ENCODE measurements at regions not wholly inside any gene's neighbourhood (a gene's known extent, or its start where the extent isn't known, plus 50 kb on each side); places are given as distances from the start of the nearest gene placed in this dataset.

- Mint-ChIP-seq H3K36me3 (ENCODE audit: low read depth) (no peaks in the 10 kb centered on the region), H3K9me3 (peaks cover 3% of the 10 kb centered on the region; the same call in 1 of the 3 replicates), H3K27me3 (ENCODE audit: insufficient read depth, low read depth, poor library complexity) (no peaks in the 10 kb centered on the region), H3K4me1 (peaks cover 10% of the 10 kb centered on the region; the same call in 2 of the 3 replicates), H3K27ac (no peak overlapping the region), H3K4me3 (no peak overlapping the region)
- no peaks in the 10 kb centered on the region for H3K36me3 ChIP-seq (ENCODE audit: insufficient read depth)
- H3F3A ChIP-seq (replicated peaks; ENCODE audit: low read depth) = no peaks in the 10 kb centered on the region
- H3K4me2 ChIP-seq = no peak overlapping the region
- TF ChIP-seq EZH2phosphoT487 (IDR thresholded peaks at IDR 0.05; ENCODE audit: unreplicated experiment) (no peak), STAT1 (IDR thresholded peaks at IDR 0.05; ENCODE audit: unreplicated experiment) (no peak), JUNB (IDR thresholded peaks at IDR 0.05; ENCODE audit: unreplicated experiment) (no peak), ZNF114 (CRISPR knock-in tag; IDR thresholded peaks at IDR 0.05) (no peak), REST (IDR thresholded peaks at IDR 0.05; ENCODE audit: unreplicated experiment) (no peak), ZNF462 (CRISPR knock-in tag; IDR thresholded peaks at IDR 0.05) (no peak)
- no peak for DNase-seq (ENCODE audit: low spot score)
- no peaks in the 10 kb centered on the region for H3K79me2 ChIP-seq (replicated peaks; ENCODE audit: insufficient read depth)
- no peak overlapping the region for H2AFZ ChIP-seq
- ATAC-seq = no peak
- no peak overlapping the region for H3K27ac ChIP-seq (ENCODE audit: low read depth)
- no peaks in the 10 kb centered on the region for H3K4me1 ChIP-seq (ENCODE audit: insufficient read depth)
- no peaks in the 10 kb centered on the region for H3K9me2 ChIP-seq (ENCODE audit: insufficient read depth)
- H3K27me3 ChIP-seq (ENCODE audit: insufficient read depth) = no peaks in the 10 kb centered on the region
- H4K20me1 ChIP-seq (replicated peaks; ENCODE audit: insufficient read depth) = no peaks in the 10 kb centered on the region
- no peak overlapping the region for H3K4me3 ChIP-seq
Measured at GRCh38 chr17:72454342-72454741, 333.5 kb downstream of the SOX9 start.

All from GM23338 (cell line).